IMR-90 (cell line): ENCODE measurements at regions not wholly inside any gene's neighbourhood (a gene's known extent, or its start where the extent isn't known, plus 50 kb on each side); places are given as distances from the start of the nearest gene placed in this dataset.

Experiments used
- ATAC-seq: fragments of 200-7000 bp; cut with Tn5 transposase; 2 replicates; pipeline ENCODE4 v1.9.1; 2020; ENCODE audit warnings: low read depth, mild to moderate bottlenecking, moderate library complexity
- BruUV-seq: library from RNA; stranded (reverse); fragments of 400-500 nt; replicated peaks from 2 replicates; lab custom pipeline; 2021; lab: Mats Ljungman, UMichigan
- CTCF ChIA-PET: fragments of 300-600 bp; formaldehyde crosslinking; extraction: SDS; loops from one replicate; lab custom pipeline; 2021; ENCODE audit warnings: antibody characterized with exemption; lab: Yijun Ruan, JAX
- POLR2A ChIA-PET: fragments of 300-600 bp; sonication (Branson Sonifier 250); formaldehyde crosslinking; loops from one replicate; lab custom pipeline; 2022; ENCODE audit warnings: antibody characterized with exemption; ENCODE audit not compliant: unreplicated experiment; lab: Charles Lee
- DNase-seq: peaks from one replicate; pipeline ENCODE4 v3.0.0; 2013
- H2AFZ ChIP-seq: replicated peaks from 2 replicates; pipeline ENCODE3; 2013; ENCODE audit warnings: low read length, mild to moderate bottlenecking; ENCODE audit not compliant: poor library complexity
- H2AK5ac ChIP-seq: 2 replicates; pipeline ENCODE4 v1.6.1; 2013; ENCODE audit warnings: low read depth, low read length, inconsistent platforms
- H2AK9ac ChIP-seq: replicated peaks from 2 replicates; pipeline ENCODE3; 2013; ENCODE audit warnings: mild to moderate bottlenecking, low read depth, low read length, moderate library complexity; ENCODE audit not compliant: poor library complexity
- H2BK120ac ChIP-seq: 2 replicates; pipeline ENCODE4 v1.6.1; 2013; ENCODE audit warnings: low read depth, low read length, inconsistent platforms
- H2BK15ac ChIP-seq: 3 replicates; pipeline ENCODE4 v1.6.1; 2013; ENCODE audit warnings: low read depth, low read length, inconsistent platforms
- H2BK20ac ChIP-seq: 2 replicates; pipeline ENCODE4 v1.6.1; 2013; ENCODE audit warnings: low read depth, mild to moderate bottlenecking, inconsistent platforms, low read length, moderate library complexity
- H2BK5ac ChIP-seq: 2 replicates; pipeline ENCODE4 v1.6.1; 2013; ENCODE audit warnings: mild to moderate bottlenecking, low read depth, low read length, inconsistent platforms; ENCODE audit not compliant: poor library complexity, severe bottlenecking
- H3K14ac ChIP-seq: replicated peaks from 2 replicates; pipeline ENCODE4 v1.6.1; 2013; ENCODE audit warnings: low read depth, low read length, inconsistent platforms
- H3K18ac ChIP-seq: 2 replicates; pipeline ENCODE4 v1.6.1; 2013; ENCODE audit warnings: low read depth, low read length, control low read depth
- H3K23ac ChIP-seq: 2 replicates; pipeline ENCODE4 v1.6.1; 2013; ENCODE audit warnings: low read depth, low read length, inconsistent platforms
- H3K27ac ChIP-seq: 2 replicates; pipeline ENCODE4 v1.5.1; 2013; ENCODE audit warnings: mild to moderate bottlenecking, control low read depth, low read length; ENCODE audit not compliant: insufficient read depth
- H3K27me3 ChIP-seq: 2 replicates; pipeline ENCODE4 v1.6.1; 2013; ENCODE audit warnings: low read length; ENCODE audit not compliant: control insufficient read depth, insufficient read depth
- H3K36me3 ChIP-seq: 2 replicates; pipeline ENCODE4 v1.6.1; 2013; ENCODE audit warnings: low read length, mixed read lengths; ENCODE audit not compliant: control insufficient read depth, insufficient read depth
- H3K4ac ChIP-seq: 2 replicates; pipeline ENCODE4 v1.6.1; 2013; ENCODE audit warnings: low read depth, low read length, inconsistent platforms
- H3K4me1 ChIP-seq: 2 replicates; pipeline ENCODE4 v1.6.1; 2013; ENCODE audit warnings: low read length, mixed read lengths; ENCODE audit not compliant: control insufficient read depth, insufficient read depth
- H3K4me2 ChIP-seq: 2 replicates; pipeline ENCODE4 v1.6.1; 2013; ENCODE audit warnings: low read depth, mild to moderate bottlenecking, control low read depth, low read length, moderate library complexity
- H3K4me3 ChIP-seq: 2 replicates; pipeline ENCODE4 v1.5.1; 2013; ENCODE audit warnings: low read depth, mild to moderate bottlenecking, control low read depth, low read length, moderate library complexity; ENCODE audit not compliant: insufficient read depth
- H3K56ac ChIP-seq: 2 replicates; pipeline ENCODE4 v1.6.1; 2013; ENCODE audit warnings: low read length, inconsistent platforms; ENCODE audit not compliant: insufficient read depth; ENCODE audit errors: extremely low read depth
- H3K79me1 ChIP-seq, 2 experiments: 2 replicates each; pipeline ENCODE4 v1.6.1; 2013; ENCODE audit warnings: low read length in 2 of 2, inconsistent platforms in 1 of 2, low read depth in 1 of 2
- H3K9ac ChIP-seq: 2 replicates; pipeline ENCODE4 v1.6.1; 2013; ENCODE audit warnings: low read depth, low read length, control low read depth
- H3K9me1 ChIP-seq: 2 replicates; pipeline ENCODE4 v1.6.1; 2013; ENCODE audit warnings: low read length, inconsistent platforms; ENCODE audit not compliant: insufficient read depth
- H3K9me3 ChIP-seq: 2 replicates; pipeline ENCODE4 v1.6.1; 2013; ENCODE audit warnings: low read length; ENCODE audit not compliant: control insufficient read depth, insufficient read depth
- H4K20me1 ChIP-seq: 2 replicates; pipeline ENCODE4 v1.6.1; 2013; ENCODE audit warnings: low read length, inconsistent platforms; ENCODE audit not compliant: insufficient read depth
- H4K5ac ChIP-seq: 2 replicates; pipeline ENCODE4 v1.6.1; 2013; ENCODE audit warnings: mild to moderate bottlenecking, low read depth, low read length, control low read depth
- H4K8ac ChIP-seq, 2 experiments: 2 replicates each; pipeline ENCODE4 v1.6.1; 2013; ENCODE audit warnings: low read depth in 2 of 2, low read length in 2 of 2, control low read depth in 1 of 2, inconsistent platforms in 1 of 2
- H4K91ac ChIP-seq: 2 replicates; pipeline ENCODE4 v1.6.1; 2013; ENCODE audit warnings: low read depth, low read length, inconsistent platforms; ENCODE audit not compliant: insufficient read depth
- MXI1 ChIP-seq: IDR thresholded peaks from 2 replicates; pipeline ENCODE4 v1.6.1; 2012; ENCODE audit warnings: low read depth, mild to moderate bottlenecking, low read length, moderate library complexity, borderline replicate concordance
- RAD21 ChIP-seq: IDR thresholded peaks from 2 replicates; pipeline ENCODE4 v1.6.1; 2012; ENCODE audit warnings: low read length, improper control_type of control experiment
- SMC3 ChIP-seq: fragments of 150-350 bp; IDR thresholded peaks from 2 replicates; pipeline ENCODE4 v1.6.1; 2016; ENCODE audit warnings: low read depth, mild to moderate bottlenecking, antibody characterized with exemption, low read length, moderate library complexity
- USF2 ChIP-seq: fragments of 150-350 bp; IDR thresholded peaks from 2 replicates; pipeline ENCODE4 v1.6.1; 2017; ENCODE audit warnings: mild to moderate bottlenecking, antibody characterized with exemption, low read length, low read depth
- WGBS, 2 experiments: methylation state at CpG; one replicate each; pipeline versions ENCODE4 v1.1.5 to v1.1.7; 2013; ENCODE audit warnings: missing lambda C conversion rate in 2 of 2; ENCODE audit not compliant: insufficient read length in 1 of 2; ENCODE audit errors: extremely low coverage in 2 of 2; 5-methylcytosine and 5-hydroxymethylcytosine counted together
- dilution Hi-C: fragments of 300-500 bp; cut with HindIII; formaldehyde crosslinking; loops from one replicate; pipeline ENCODE4 v1.14.3; 2018; ENCODE audit warnings: low sequenced_read_pairs; ENCODE audit not compliant: unreplicated experiment
- in situ Hi-C: fragments of 300-500 bp; cut with MboI; formaldehyde crosslinking; loops from 3 replicates; pipeline ENCODE4 v1.14.3; 2019; ENCODE audit warnings: low sequenced_read_pairs, inconsistent platforms, mixed read lengths
- intact Hi-C: fragments of 100-400 bp; cut with micrococcal nuclease; formaldehyde crosslinking; loops from 2 replicates; pipeline ENCODE4 v1.10.0; 2022
- TF ChIP-seq, protein P1 (sequence below): conservative IDR thresholded peaks from 2 replicates; pipeline ENCODE4 v1.5.1; 2012; ENCODE audit warnings: mild to moderate bottlenecking, low read depth, low read length, improper control_type of control experiment

GRCh38 chr5:115069087-115069968, 100.4 kb downstream of the TRIM36 start:
- H3K36me3 ChIP-seq, result no peaks in the 10 kb centered on the region
- no peak overlapping the region for H4K5ac ChIP-seq
- no peaks in the 10 kb centered on the region for H3K4me1 ChIP-seq
- peak; percentile 90 for ATAC-seq
- intact Hi-C loops, result loop anchor here (1.0 to 10.0 kb wide), 5 partner anchors 619 to 1457 kb away; partner anchors contain the start of gene KCNN2
- H4K8ac ChIP-seq, result no peak overlapping the region
- CTCF ChIA-PET, result interaction anchor here (0.6 to 1.2 kb wide), 3 partner anchors 955 to 1457 kb away, joined by 6 to 11 read pairs (median 6); no protein-coding TSS in a partner anchor
- no peaks in the 10 kb centered on the region for H4K20me1 ChIP-seq
- no peak overlapping the region for H4K91ac ChIP-seq
- H2AK5ac ChIP-seq, result no peak overlapping the region
- H3K18ac ChIP-seq, result no peak overlapping the region
- TF ChIP-seq, protein P1, sequence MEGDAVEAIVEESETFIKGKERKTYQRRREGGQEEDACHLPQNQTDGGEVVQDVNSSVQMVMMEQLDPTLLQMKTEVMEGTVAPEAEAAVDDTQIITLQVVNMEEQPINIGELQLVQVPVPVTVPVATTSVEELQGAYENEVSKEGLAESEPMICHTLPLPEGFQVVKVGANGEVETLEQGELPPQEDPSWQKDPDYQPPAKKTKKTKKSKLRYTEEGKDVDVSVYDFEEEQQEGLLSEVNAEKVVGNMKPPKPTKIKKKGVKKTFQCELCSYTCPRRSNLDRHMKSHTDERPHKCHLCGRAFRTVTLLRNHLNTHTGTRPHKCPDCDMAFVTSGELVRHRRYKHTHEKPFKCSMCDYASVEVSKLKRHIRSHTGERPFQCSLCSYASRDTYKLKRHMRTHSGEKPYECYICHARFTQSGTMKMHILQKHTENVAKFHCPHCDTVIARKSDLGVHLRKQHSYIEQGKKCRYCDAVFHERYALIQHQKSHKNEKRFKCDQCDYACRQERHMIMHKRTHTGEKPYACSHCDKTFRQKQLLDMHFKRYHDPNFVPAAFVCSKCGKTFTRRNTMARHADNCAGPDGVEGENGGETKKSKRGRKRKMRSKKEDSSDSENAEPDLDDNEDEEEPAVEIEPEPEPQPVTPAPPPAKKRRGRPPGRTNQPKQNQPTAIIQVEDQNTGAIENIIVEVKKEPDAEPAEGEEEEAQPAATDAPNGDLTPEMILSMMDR, result peak; percentile 62
- TF ChIP-seq MXI1 (no peak), SMC3 (peak; percentile 47), RAD21 (peak; percentile 70), USF2 (no peak)
- H2BK120ac ChIP-seq, result no peak overlapping the region
- no peak overlapping the region for H3K4me3 ChIP-seq
- no peak overlapping the region for H2BK20ac ChIP-seq
- no peak overlapping the region for H2BK15ac ChIP-seq
- peak; percentile 58 for DNase-seq
- no peak overlapping the region for H3K56ac ChIP-seq
- H3K27me3 ChIP-seq, result no peaks in the 10 kb centered on the region
- BruUV-seq, result no TSS peak
- no peak overlapping the region for H3K23ac ChIP-seq
- dilution Hi-C loops, result no loop called here
- no peaks in the 10 kb centered on the region for H3K9me1 ChIP-seq
- H3K4me2 ChIP-seq, result no peak overlapping the region
- H3K9me3 ChIP-seq, result no peaks in the 10 kb centered on the region
- in situ Hi-C loops, result loop anchor here (25.0 kb wide), 1 partner anchor 1432 kb away; no protein-coding TSS in a partner anchor
- no peak overlapping the region for H3K9ac ChIP-seq
- no peak overlapping the region for H3K4ac ChIP-seq
- H3K14ac ChIP-seq, result no peak overlapping the region
- POLR2A ChIA-PET, result no interaction called here
- H3K79me1 ChIP-seq, result no peaks in the 10 kb centered on the region
- H2AK9ac ChIP-seq, result no peak overlapping the region
- no peak overlapping the region for H3K27ac ChIP-seq
- WGBS, 2 experiments, result no CpG with 5 or more reads among the region's 3 CpGs
- H2AFZ ChIP-seq, result no peak overlapping the region
- no peak overlapping the region for H2BK5ac ChIP-seq
